ENCODE measurements at regions not wholly inside any gene's neighbourhood (a gene's known extent, or its start where the extent isn't known, plus 50 kb on each side); places are given as distances from the start of the nearest gene placed in this dataset.

DNA sequence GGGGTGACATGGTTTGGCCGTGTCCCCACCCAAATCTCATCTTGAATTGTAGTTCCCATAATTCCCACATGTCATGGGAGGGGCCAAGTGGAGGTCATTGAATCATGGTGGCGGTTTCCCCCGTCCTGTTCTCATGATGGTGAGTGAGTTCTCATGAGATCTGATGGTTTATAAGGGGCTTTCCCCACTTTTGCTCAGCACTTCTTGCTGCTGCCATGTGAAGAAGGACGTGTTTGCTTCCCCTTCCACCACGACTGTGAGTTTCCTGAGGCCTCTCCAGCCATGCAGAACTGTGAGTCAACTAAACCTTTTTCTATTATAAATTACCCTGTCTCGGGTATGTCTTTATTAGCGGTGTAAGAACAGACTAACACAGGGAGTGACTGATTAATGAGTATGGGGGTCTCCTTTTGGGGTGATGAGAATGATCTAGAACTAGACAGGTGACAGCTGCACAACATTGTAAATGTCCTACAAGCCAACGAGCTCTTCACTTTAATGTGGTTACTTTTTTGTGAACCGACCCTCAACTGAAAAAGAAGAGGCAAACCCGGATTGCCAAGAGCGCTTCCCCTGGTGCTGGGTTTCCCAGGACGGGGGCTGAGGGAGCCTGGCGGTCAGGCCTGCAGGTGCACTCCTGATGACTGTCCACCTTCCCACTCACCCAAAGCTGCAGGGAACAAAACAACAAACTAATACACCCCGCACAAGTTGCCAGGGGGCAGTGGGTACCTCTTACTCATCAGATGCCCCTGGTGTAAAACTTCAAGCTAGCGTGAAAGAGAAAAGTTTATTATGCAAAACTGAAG is 90.1 kb downstream of the NCOR2 start:
- DNase-seq (ENCODE audit: low spot score) (no peak), ATAC-seq (ENCODE audit: low read depth) (no peak)
- H3K9me3 ChIP-seq (ENCODE audit: severe bottlenecking): peaks cover 6% of the 10 kb centered on the region
- TF ChIP-seq, protein P1, sequence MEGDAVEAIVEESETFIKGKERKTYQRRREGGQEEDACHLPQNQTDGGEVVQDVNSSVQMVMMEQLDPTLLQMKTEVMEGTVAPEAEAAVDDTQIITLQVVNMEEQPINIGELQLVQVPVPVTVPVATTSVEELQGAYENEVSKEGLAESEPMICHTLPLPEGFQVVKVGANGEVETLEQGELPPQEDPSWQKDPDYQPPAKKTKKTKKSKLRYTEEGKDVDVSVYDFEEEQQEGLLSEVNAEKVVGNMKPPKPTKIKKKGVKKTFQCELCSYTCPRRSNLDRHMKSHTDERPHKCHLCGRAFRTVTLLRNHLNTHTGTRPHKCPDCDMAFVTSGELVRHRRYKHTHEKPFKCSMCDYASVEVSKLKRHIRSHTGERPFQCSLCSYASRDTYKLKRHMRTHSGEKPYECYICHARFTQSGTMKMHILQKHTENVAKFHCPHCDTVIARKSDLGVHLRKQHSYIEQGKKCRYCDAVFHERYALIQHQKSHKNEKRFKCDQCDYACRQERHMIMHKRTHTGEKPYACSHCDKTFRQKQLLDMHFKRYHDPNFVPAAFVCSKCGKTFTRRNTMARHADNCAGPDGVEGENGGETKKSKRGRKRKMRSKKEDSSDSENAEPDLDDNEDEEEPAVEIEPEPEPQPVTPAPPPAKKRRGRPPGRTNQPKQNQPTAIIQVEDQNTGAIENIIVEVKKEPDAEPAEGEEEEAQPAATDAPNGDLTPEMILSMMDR (IDR thresholded peaks at IDR 0.05; ENCODE audit: poor library complexity, severe bottlenecking): no peak
- no peak overlapping the region for H3K4me3 ChIP-seq (ENCODE audit: severe bottlenecking)
- H3K4me1 ChIP-seq (ENCODE audit: insufficient read depth, poor library complexity, severe bottlenecking): peaks cover 6% of the 10 kb centered on the region
- H3K36me3 ChIP-seq (ENCODE audit: low read depth): peaks cover 81% of the 10 kb centered on the region
- no peaks in the 10 kb centered on the region for H3K27me3 ChIP-seq (ENCODE audit: insufficient read depth, poor library complexity, severe bottlenecking)
- H3K27ac ChIP-seq (ENCODE audit: poor library complexity, severe bottlenecking): no peak overlapping the region

DNA sequence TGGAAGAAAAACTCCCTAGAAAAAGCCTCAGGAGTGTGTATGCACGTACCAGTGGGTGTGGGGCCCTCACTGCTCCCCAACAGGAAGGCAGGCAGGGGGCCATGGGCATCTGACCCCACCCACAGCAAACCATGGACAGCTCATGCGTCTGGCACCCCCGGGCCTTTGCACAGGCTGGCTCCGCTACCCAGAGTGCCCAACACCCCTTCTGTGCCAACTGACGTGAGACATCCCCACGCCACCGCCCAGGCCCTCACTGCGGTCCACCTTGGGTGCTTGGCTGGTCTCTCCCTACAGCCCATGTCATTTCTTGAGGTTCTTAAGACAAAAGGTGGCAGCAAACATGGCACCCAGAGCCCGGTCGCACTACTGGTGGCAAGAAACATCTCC is 91.4 kb downstream of the NCOR2 start:
- TF ChIP-seq, protein P1 (IDR thresholded peaks at IDR 0.05; ENCODE audit: poor library complexity, severe bottlenecking): no peak
- no peak overlapping the region for H3K27ac ChIP-seq (ENCODE audit: poor library complexity, severe bottlenecking)
- H3K4me1 ChIP-seq (ENCODE audit: insufficient read depth, poor library complexity, severe bottlenecking): peaks cover 2% of the 10 kb centered on the region
- H3K36me3 ChIP-seq (ENCODE audit: low read depth): peaks cover 87% of the 10 kb centered on the region
- no peaks in the 10 kb centered on the region for H3K27me3 ChIP-seq (ENCODE audit: insufficient read depth, poor library complexity, severe bottlenecking)
- H3K4me3 ChIP-seq (ENCODE audit: severe bottlenecking): no peak overlapping the region
- H3K9me3 ChIP-seq (ENCODE audit: severe bottlenecking): peaks cover 6% of the 10 kb centered on the region
- DNase-seq (ENCODE audit: low spot score) (no peak), ATAC-seq (ENCODE audit: low read depth) (no peak)

DNA sequence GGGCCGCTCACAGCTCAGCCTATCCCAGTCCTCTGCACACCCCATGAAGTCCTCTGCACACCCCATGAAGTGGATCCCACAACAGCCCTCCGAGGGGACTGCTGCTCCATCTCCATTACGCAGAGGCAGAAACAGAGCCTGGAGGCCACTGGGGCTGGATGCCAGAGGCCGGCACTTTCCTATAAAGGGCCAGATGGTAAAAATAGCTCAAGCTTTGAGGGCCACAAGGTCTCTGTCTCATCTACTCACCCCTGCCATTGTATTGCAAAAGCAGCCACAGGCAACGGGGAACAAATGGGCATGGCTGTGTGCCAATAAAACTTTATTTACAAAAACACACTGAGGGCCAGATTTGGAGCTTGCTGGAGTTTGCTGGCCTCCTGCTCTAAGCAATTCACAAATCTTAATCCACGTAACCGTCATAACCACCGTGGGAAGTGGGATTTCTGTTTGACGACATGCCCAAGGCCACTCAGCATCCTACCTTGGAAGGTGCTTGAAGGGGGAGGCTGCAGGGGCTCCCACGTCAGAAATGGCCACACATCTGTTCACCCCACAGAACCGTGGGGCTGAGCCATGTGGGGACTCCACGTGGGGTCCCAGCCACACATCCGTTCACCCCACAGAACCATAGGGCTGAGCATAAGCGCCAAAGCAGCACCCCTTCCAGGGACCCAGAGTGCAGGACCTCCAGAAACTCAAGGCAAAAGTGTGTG is 92.0 kb downstream of the NCOR2 start:
- ATAC-seq (ENCODE audit: low read depth): no peak
- Histone ChIP-seq H3K27me3 (ENCODE audit: insufficient read depth, poor library complexity, severe bottlenecking) (no peaks in the 10 kb centered on the region), H3K36me3 (ENCODE audit: low read depth) (peaks cover 93% of the 10 kb centered on the region), H3K4me1 (ENCODE audit: insufficient read depth, poor library complexity, severe bottlenecking) (no peaks in the 10 kb centered on the region), H3K4me3 (ENCODE audit: severe bottlenecking) (no peak overlapping the region), H3K27ac (ENCODE audit: poor library complexity, severe bottlenecking) (no peak overlapping the region), H3K9me3 (ENCODE audit: severe bottlenecking) (peaks cover 6% of the 10 kb centered on the region)
- DNase-seq (ENCODE audit: low spot score): no peak
- TF ChIP-seq, protein P1 (IDR thresholded peaks at IDR 0.05; ENCODE audit: poor library complexity, severe bottlenecking): no peak

DNA sequence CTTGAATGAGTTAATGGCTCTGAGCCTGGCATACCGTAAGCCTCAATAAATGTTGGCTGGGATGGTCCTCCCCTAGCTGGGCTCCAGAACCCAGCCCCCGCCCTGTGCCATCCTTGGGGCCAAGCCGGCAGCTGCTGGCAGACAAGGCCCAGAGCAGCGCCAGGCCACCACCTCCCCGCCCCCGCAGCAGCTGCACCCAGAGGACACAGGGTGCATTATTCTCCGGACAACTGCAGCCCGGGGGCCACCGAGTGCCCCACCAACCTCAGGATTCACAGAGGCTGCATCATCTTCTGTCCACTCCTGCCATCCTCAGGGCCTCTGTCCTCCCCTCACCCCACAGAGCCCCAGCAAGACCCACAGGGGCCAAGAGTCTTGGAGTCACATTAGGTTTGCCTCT is 92.7 kb downstream of the NCOR2 start:
- no peak for ATAC-seq (ENCODE audit: low read depth)
- peaks cover 97% of the 10 kb centered on the region for H3K36me3 ChIP-seq (ENCODE audit: low read depth)
- H3K27ac ChIP-seq (ENCODE audit: poor library complexity, severe bottlenecking): no peak overlapping the region

More for the DNA sequence above, 92.7 kb downstream of the NCOR2 start:
- Histone ChIP-seq H3K4me1 (ENCODE audit: insufficient read depth, poor library complexity, severe bottlenecking) (no peaks in the 10 kb centered on the region), H3K9me3 (ENCODE audit: severe bottlenecking) (peaks cover 6% of the 10 kb centered on the region), H3K27me3 (ENCODE audit: insufficient read depth, poor library complexity, severe bottlenecking) (no peaks in the 10 kb centered on the region), H3K4me3 (ENCODE audit: severe bottlenecking) (no peak overlapping the region)
- no peak for DNase-seq (ENCODE audit: low spot score)
- TF ChIP-seq, protein P1 (IDR thresholded peaks at IDR 0.05; ENCODE audit: poor library complexity, severe bottlenecking): no peak

Data from RWPE2 (cell line).